HEK293 (cell line): ENCODE measurements at regions not wholly inside any gene's neighbourhood (a gene's known extent, or its start where the extent isn't known, plus 50 kb on each side); places are given as distances from the start of the nearest gene placed in this dataset.

Source experiments
- CTCF ChIP-seq: fragments of 450-650 bp; formaldehyde crosslinking; IDR thresholded peaks from 2 replicates; pipeline ENCODE4 v1.5.1; 2016; ENCODE audit warnings: missing biosample characterization, missing genetic modification characterization
- PRDM10 ChIP-seq: fragments of 450-650 bp; formaldehyde crosslinking; IDR thresholded peaks from 2 replicates; pipeline ENCODE4 v1.5.1; 2016; ENCODE audit warnings: missing biosample characterization, missing genetic modification characterization
- YY1 ChIP-seq: fragments of 450-650 bp; formaldehyde crosslinking; IDR thresholded peaks from 2 replicates; pipeline ENCODE4 v1.5.1; 2018; ENCODE audit warnings: missing biosample characterization, missing genetic modification characterization
- ZFP37 ChIP-seq: fragments of 450-650 bp; formaldehyde crosslinking; IDR thresholded peaks from 2 replicates; pipeline ENCODE4 v1.5.1; 2016; ENCODE audit warnings: missing biosample characterization, missing genetic modification characterization
- ZNF324 ChIP-seq: fragments of 450-650 bp; formaldehyde crosslinking; IDR thresholded peaks from 2 replicates; pipeline ENCODE4 v1.5.1; 2016; ENCODE audit warnings: missing biosample characterization, missing genetic modification characterization
- ZNF404 ChIP-seq: fragments of 450-650 bp; formaldehyde crosslinking; IDR thresholded peaks from 2 replicates; pipeline ENCODE4 v1.5.1; 2017; ENCODE audit warnings: missing biosample characterization, missing genetic modification characterization
- ZNF501 ChIP-seq: fragments of 450-650 bp; formaldehyde crosslinking; IDR thresholded peaks from 2 replicates; pipeline ENCODE4 v1.5.1; 2016; ENCODE audit warnings: missing biosample characterization, missing genetic modification characterization
- ZNF510 ChIP-seq: fragments of 450-650 bp; formaldehyde crosslinking; IDR thresholded peaks from 2 replicates; pipeline ENCODE4 v1.5.1; 2018; ENCODE audit warnings: mild to moderate bottlenecking, missing genetic modification characterization, missing biosample characterization; ENCODE audit not compliant: insufficient replicate concordance
- TF ChIP-seq, protein P1 (sequence below): fragments of 450-650 bp; formaldehyde crosslinking; IDR thresholded peaks from 2 replicates; pipeline ENCODE4 v1.5.1; 2016; ENCODE audit warnings: missing biosample characterization, missing genetic modification characterization
- TF ChIP-seq, protein P2 (sequence below): sonication (generic); formaldehyde crosslinking; IDR thresholded peaks from 2 replicates; pipeline ENCODE4 v1.8.1; 2022; ENCODE audit warnings: mild to moderate bottlenecking, moderate library complexity, missing genetic modification reagents

DNA sequence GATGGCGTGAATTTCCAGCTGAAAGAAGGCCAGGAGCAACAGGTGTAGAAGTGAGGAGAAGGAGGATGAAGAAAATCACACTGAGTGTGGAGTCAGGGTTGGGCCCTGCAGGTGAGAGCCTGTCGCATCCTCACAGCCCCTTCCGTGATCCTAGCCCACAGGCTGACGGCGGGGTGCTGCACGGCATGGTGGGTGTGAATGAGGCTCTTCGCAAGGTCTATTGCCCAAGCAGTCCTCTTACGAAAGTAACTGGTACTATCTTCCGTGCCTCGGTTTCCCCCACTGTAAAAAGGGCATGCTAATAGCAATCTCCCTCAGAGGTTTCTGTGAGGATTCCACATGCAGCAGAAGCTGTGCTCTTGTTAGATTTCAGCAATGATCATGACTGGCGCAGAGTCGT lies 129.9 kb upstream of the TNS3 start:
- no peak for TF ChIP-seq CTCF
- TF ChIP-seq PRDM10 (tag by site-specific recombination), result no peak
- no peak for TF ChIP-seq YY1
- TF ChIP-seq, protein P1, sequence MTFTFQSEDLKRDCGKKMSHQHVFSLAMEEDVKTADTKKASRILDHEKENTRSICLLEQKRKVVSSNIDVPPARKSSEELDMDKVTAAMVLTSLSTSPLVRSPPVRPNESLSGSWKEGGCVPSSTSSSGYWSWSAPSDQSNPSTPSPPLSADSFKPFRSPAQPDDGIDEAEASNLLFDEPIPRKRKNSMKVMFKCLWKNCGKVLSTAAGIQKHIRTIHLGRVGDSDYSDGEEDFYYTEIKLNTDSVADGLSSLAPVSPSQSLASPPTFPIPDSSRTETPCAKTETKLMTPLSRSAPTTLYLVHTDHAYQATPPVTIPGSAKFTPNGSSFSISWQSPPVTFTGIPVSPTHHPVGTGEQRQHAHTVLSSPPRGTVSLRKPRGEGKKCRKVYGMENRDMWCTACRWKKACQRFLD, result no peak
- TF ChIP-seq ZNF501 (tag by site-specific recombination), result no peak
- TF ChIP-seq, protein P2, sequence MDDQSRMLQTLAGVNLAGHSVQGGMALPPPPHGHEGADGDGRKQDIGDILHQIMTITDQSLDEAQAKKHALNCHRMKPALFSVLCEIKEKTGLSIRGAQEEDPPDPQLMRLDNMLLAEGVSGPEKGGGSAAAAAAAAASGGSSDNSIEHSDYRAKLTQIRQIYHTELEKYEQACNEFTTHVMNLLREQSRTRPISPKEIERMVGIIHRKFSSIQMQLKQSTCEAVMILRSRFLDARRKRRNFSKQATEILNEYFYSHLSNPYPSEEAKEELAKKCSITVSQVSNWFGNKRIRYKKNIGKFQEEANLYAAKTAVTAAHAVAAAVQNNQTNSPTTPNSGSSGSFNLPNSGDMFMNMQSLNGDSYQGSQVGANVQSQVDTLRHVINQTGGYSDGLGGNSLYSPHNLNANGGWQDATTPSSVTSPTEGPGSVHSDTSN (CRISPR knock-in tag), result no peak
- no peak for TF ChIP-seq ZNF510
- no peak for TF ChIP-seq ZNF324 (tag by site-specific recombination)
- no peak for TF ChIP-seq ZNF404 (tag by site-specific recombination)
- no peak for TF ChIP-seq ZFP37 (tag by site-specific recombination)
